Smooth muscle cell (in vitro differentiated cells): ENCODE measurements at regions not wholly inside any gene's neighbourhood (a gene's known extent, or its start where the extent isn't known, plus 50 kb on each side); places are given as distances from the start of the nearest gene placed in this dataset.

Experiments used
- DNase-seq: peaks from one replicate; lab custom pipeline; 2025; ENCODE audit not compliant: unreplicated experiment; lab: John Stamatoyannopoulos, UW
- H2AFZ ChIP-seq: fragments of 200-600 bp; sonication (generic); 2 replicates; pipeline ENCODE4 v1.6.0; 2016; ENCODE audit warnings: antibody characterized with exemption, low read depth, mild to moderate bottlenecking
- H3F3A ChIP-seq: fragments of 200-600 bp; sonication (generic); 2 replicates; pipeline ENCODE4 v1.6.0; 2017; ENCODE audit warnings: antibody characterized with exemption, low read depth
- H3K27ac ChIP-seq: fragments of 200-600 bp; sonication (generic); 2 replicates; pipeline ENCODE4 v1.5.1; 2016; ENCODE audit warnings: low read depth, mild to moderate bottlenecking
- H3K27me3 ChIP-seq: fragments of 200-600 bp; sonication (generic); 2 replicates; pipeline ENCODE4 v1.6.1; 2016; ENCODE audit warnings: low read depth, mild to moderate bottlenecking
- H3K36me3 ChIP-seq: fragments of 200-600 bp; sonication (generic); 2 replicates; pipeline ENCODE4 v1.5.1; 2016; ENCODE audit warnings: low read depth
- H3K4me1 ChIP-seq: fragments of 200-600 bp; sonication (generic); 2 replicates; pipeline ENCODE4 v1.5.1; 2016; ENCODE audit warnings: low read depth
- H3K4me2 ChIP-seq: fragments of 200-600 bp; sonication (generic); 2 replicates; pipeline ENCODE4 v1.6.0; 2016; ENCODE audit warnings: mild to moderate bottlenecking
- H3K4me3 ChIP-seq: fragments of 200-600 bp; sonication (generic); 2 replicates; pipeline ENCODE4 v1.5.1; 2016; ENCODE audit warnings: mild to moderate bottlenecking
- H3K79me2 ChIP-seq: fragments of 200-600 bp; sonication (generic); 2 replicates; pipeline ENCODE4 v1.6.0; 2016; ENCODE audit warnings: low read depth, mild to moderate bottlenecking
- H3K9ac ChIP-seq: fragments of 200-600 bp; sonication (generic); 2 replicates; pipeline ENCODE4 v1.6.0; 2016; ENCODE audit warnings: low read depth
- H3K9me3 ChIP-seq: fragments of 200-600 bp; sonication (generic); replicated peaks from 2 replicates; pipeline ENCODE4 v1.5.1; 2016; ENCODE audit warnings: low read depth
- H4K20me1 ChIP-seq: fragments of 200-600 bp; sonication (generic); 2 replicates; pipeline ENCODE4 v1.6.0; 2016; ENCODE audit warnings: low read depth
- CTCF ChIP-seq: fragments of 200-600 bp; sonication (generic); IDR thresholded peaks from 2 replicates; pipeline ENCODE4 v1.5.1; 2017; ENCODE audit warnings: borderline replicate concordance, mild to moderate bottlenecking, antibody characterized with exemption; ENCODE audit not compliant: insufficient read depth, poor library complexity, severe bottlenecking
- WGBS: methylation state at CpG from one replicate; pipeline ENCODE4 v1.1.7; 2016; ENCODE audit warnings: low lambda C conversion rate; 5-methylcytosine and 5-hydroxymethylcytosine counted together

DNA sequence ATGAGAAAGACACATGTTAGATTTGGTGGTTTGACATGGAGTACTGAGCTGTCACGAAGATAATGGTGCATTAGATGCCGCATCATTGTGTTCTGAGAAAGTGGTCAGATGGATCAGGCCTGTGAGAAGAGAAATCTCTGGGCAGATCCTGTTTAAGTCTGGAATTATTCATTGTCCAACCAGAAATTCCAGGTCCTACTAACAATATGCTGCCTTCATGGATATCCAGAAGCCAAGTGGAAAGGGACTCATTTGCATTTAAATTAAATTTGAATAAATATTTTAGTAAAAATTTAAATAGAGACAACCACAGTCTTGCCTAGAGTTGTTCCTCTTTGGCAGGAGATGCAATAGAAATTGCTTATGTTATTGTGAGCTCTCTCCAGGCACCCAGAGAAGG lies 330.5 kb upstream of the TMEM132C start:
- no peak for TF ChIP-seq CTCF
- H3K4me2 ChIP-seq = no peak overlapping the region
- H2AFZ ChIP-seq = no peak overlapping the region
- WGBS = 94% methylated on average over 2 of the region's 2 CpGs
- no peak overlapping the region for H3K4me3 ChIP-seq
- H3K27me3 ChIP-seq = no peaks in the 10 kb centered on the region
- H3K9ac ChIP-seq = no peak overlapping the region
- DNase-seq = no peak
- H3K27ac ChIP-seq = no peak overlapping the region
- H3K9me3 ChIP-seq = no peaks in the 10 kb centered on the region
- H4K20me1 ChIP-seq = no peaks in the 10 kb centered on the region
- no peaks in the 10 kb centered on the region for H3K36me3 ChIP-seq
- H3K79me2 ChIP-seq = no peaks in the 10 kb centered on the region
- H3K4me1 ChIP-seq = no peaks in the 10 kb centered on the region
- H3F3A ChIP-seq = no peaks in the 10 kb centered on the region

DNA sequence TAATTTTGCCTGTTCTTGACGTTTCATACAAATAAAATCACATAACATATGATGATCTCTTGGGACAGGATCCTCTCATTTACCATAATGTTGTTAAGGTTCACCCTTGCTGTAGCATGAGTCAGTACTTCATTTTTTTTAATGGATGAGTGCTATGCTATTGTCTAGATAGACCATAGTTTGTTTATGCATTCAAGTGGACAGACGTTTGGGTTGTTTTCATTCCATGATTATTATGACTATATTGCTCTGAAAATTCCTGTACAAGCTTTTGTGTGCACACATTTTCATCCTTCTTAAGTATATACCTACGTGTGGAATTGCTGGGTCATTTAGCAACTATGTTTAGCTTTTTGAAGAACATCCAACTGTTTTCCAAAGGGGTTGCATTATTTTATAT lies 325.6 kb upstream of the TMEM132C start:
- no peak overlapping the region for H2AFZ ChIP-seq
- TF ChIP-seq CTCF = no peak
- no peaks in the 10 kb centered on the region for H3K4me1 ChIP-seq
- H3F3A ChIP-seq = no peaks in the 10 kb centered on the region
- no peaks in the 10 kb centered on the region for H4K20me1 ChIP-seq
- H3K9ac ChIP-seq = no peak overlapping the region
- H3K4me3 ChIP-seq = no peak overlapping the region
- DNase-seq = no peak
- no peak overlapping the region for H3K4me2 ChIP-seq
- H3K79me2 ChIP-seq = no peaks in the 10 kb centered on the region
- H3K27ac ChIP-seq = no peak overlapping the region
- H3K27me3 ChIP-seq = no peaks in the 10 kb centered on the region
- no peaks in the 10 kb centered on the region for H3K9me3 ChIP-seq
- 63% methylated on average over 3 of the region's 3 CpGs for WGBS
- H3K36me3 ChIP-seq = no peaks in the 10 kb centered on the region

- no peak overlapping the region for H3K9ac ChIP-seq
- no peak for DNase-seq
- no peak overlapping the region for H3K27ac ChIP-seq
- H3K4me2 ChIP-seq = no peak overlapping the region
- no peaks in the 10 kb centered on the region for H3K4me1 ChIP-seq
- no peaks in the 10 kb centered on the region for H3F3A ChIP-seq
- H3K9me3 ChIP-seq = no peaks in the 10 kb centered on the region
- H2AFZ ChIP-seq = no peak overlapping the region
- no peaks in the 10 kb centered on the region for H3K79me2 ChIP-seq
- no peak for TF ChIP-seq CTCF
- H3K36me3 ChIP-seq = no peaks in the 10 kb centered on the region
- 87% methylated on average over 3 of the region's 3 CpGs for WGBS
- H3K27me3 ChIP-seq = no peaks in the 10 kb centered on the region
- no peak overlapping the region for H3K4me3 ChIP-seq
- no peaks in the 10 kb centered on the region for H4K20me1 ChIP-seq
Measured at GRCh38 chr12:127942981-127943380, 324.0 kb upstream of the TMEM132C start.

- no peak overlapping the region for H2AFZ ChIP-seq
- TF ChIP-seq CTCF = no peak
- no peaks in the 10 kb centered on the region for H3K79me2 ChIP-seq
- 56% methylated on average over 10 of the region's 10 CpGs for WGBS
- no peak overlapping the region for H3K4me2 ChIP-seq
- no peaks in the 10 kb centered on the region for H4K20me1 ChIP-seq
- H3K4me3 ChIP-seq = no peak overlapping the region
- no peaks in the 10 kb centered on the region for H3K27me3 ChIP-seq
- H3K36me3 ChIP-seq = no peaks in the 10 kb centered on the region
- H3F3A ChIP-seq = no peaks in the 10 kb centered on the region
- no peak for DNase-seq
- H3K27ac ChIP-seq = no peak overlapping the region
- H3K9ac ChIP-seq = no peak overlapping the region
- no peaks in the 10 kb centered on the region for H3K4me1 ChIP-seq
- H3K9me3 ChIP-seq = no peaks in the 10 kb centered on the region
Measured at GRCh38 chr12:127943481-127944210, 323.3 kb upstream of the TMEM132C start.
